Lower lobe of right lung (tissue), 2 donors: ENCODE measurements at regions not wholly inside any gene's neighbourhood (a gene's known extent, or its start where the extent isn't known, plus 50 kb on each side); places are given as distances from the start of the nearest gene placed in this dataset.

Experiments used
- ATAC-seq, 2 donors: fragments of 200-7000 bp; cut with Tn5 transposase; one replicate each; pipeline ENCODE4 v1.9.1; 2020 to 2022; ENCODE audit warnings: mild to moderate bottlenecking in 2 of 2, moderate library complexity in 2 of 2
- DNase-seq: peaks from one replicate; pipeline ENCODE4 v3.0.0-alpha.2; 2020
- H3K27ac ChIP-seq: fragments of 200-600 bp; one replicate; pipeline ENCODE4 v1.8.0; 2022
- H3K27me3 ChIP-seq: fragments of 200-600 bp; one replicate; pipeline ENCODE4 v1.8.0; 2022; ENCODE audit warnings: low read depth
- H3K36me3 ChIP-seq: fragments of 200-600 bp; one replicate; pipeline ENCODE4 v1.8.0; 2022; ENCODE audit warnings: mild to moderate bottlenecking
- H3K4me1 ChIP-seq: fragments of 200-600 bp; one replicate; pipeline ENCODE4 v1.8.0; 2022
- H3K4me3 ChIP-seq: fragments of 200-600 bp; one replicate; pipeline ENCODE4 v1.8.0; 2022; ENCODE audit warnings: mild to moderate bottlenecking
- H3K9me3 ChIP-seq: fragments of 200-600 bp; one replicate; pipeline ENCODE4 v1.8.0; 2022
- CTCF ChIP-seq: fragments of 200-600 bp; IDR thresholded peaks from one replicate; pipeline ENCODE4 v1.8.0; 2022; ENCODE audit warnings: antibody characterized with exemption, mild to moderate bottlenecking
- intact Hi-C: fragments of 100-400 bp; cut with DNase I; formaldehyde crosslinking; loops from one replicate; pipeline ENCODE4 v1.11.0; 2022
- donor health status: DM: no; HTN: yes; CAD: no; lungs with severe emphysema.

- ATAC-seq: no peak
- Histone ChIP-seq H3K4me3 (no peak overlapping the region), H3K27me3 (peaks cover 3% of the 10 kb centered on the region), H3K27ac (no peak overlapping the region), H3K4me1 (no peaks in the 10 kb centered on the region), H3K9me3 (no peaks in the 10 kb centered on the region), H3K36me3 (no peaks in the 10 kb centered on the region)
- TF ChIP-seq CTCF: no peak
- intact Hi-C loops: no loop called here
- no peak for DNase-seq
Measured at GRCh38 chr5:174222891-174223290, 177.4 kb downstream of the NSG2 start.

- peaks cover 3% of the 10 kb centered on the region for H3K27me3 ChIP-seq
- intact Hi-C loops: no loop called here
- no peak for TF ChIP-seq CTCF
- DNase-seq (no peak), ATAC-seq (no peak)
- H3K27ac ChIP-seq: no peak overlapping the region
- H3K9me3 ChIP-seq: no peaks in the 10 kb centered on the region
- no peaks in the 10 kb centered on the region for H3K36me3 ChIP-seq
- no peak overlapping the region for H3K4me3 ChIP-seq
- H3K4me1 ChIP-seq: no peaks in the 10 kb centered on the region
Measured at GRCh38 chr5:174223355-174223754, 177.8 kb downstream of the NSG2 start.

GRCh38 chr5:174229068-174229467 is 183.6 kb downstream of the NSG2 start:
- no peak for TF ChIP-seq CTCF
- no peak overlapping the region for H3K4me3 ChIP-seq
- H3K27me3 ChIP-seq: no peaks in the 10 kb centered on the region
- no peak for DNase-seq
- H3K4me1 ChIP-seq: no peaks in the 10 kb centered on the region
- no peak overlapping the region for H3K27ac ChIP-seq
- no peak for ATAC-seq
- no peaks in the 10 kb centered on the region for H3K9me3 ChIP-seq
- H3K36me3 ChIP-seq: no peaks in the 10 kb centered on the region
- intact Hi-C loops: no loop called here

- DNase-seq: no peak
- no peaks in the 10 kb centered on the region for H3K4me1 ChIP-seq
- intact Hi-C loops: no loop called here
- H3K27ac ChIP-seq: no peak overlapping the region
- H3K4me3 ChIP-seq: no peak overlapping the region
- no peaks in the 10 kb centered on the region for H3K36me3 ChIP-seq
- H3K27me3 ChIP-seq: no peaks in the 10 kb centered on the region
- TF ChIP-seq CTCF: no peak
- H3K9me3 ChIP-seq: no peaks in the 10 kb centered on the region
- no peak for ATAC-seq
Measured at GRCh38 chr5:174229514-174230370, 184.2 kb downstream of the NSG2 start.

GRCh38 chr5:174231956-174232487 is 186.5 kb downstream of the NSG2 start:
- no peak for ATAC-seq
- no peak for TF ChIP-seq CTCF
- no peaks in the 10 kb centered on the region for H3K36me3 ChIP-seq
- no peaks in the 10 kb centered on the region for H3K4me1 ChIP-seq
- H3K27ac ChIP-seq: no peak overlapping the region
- no peak overlapping the region for H3K4me3 ChIP-seq
- no peaks in the 10 kb centered on the region for H3K27me3 ChIP-seq
- H3K9me3 ChIP-seq: no peaks in the 10 kb centered on the region
- intact Hi-C loops: no loop called here
- no peak for DNase-seq
